ENCODE measurements at regions not wholly inside any gene's neighbourhood (a gene's known extent, or its start where the extent isn't known, plus 50 kb on each side); places are given as distances from the start of the nearest gene placed in this dataset.

GRCh38 chr3:186464424-186465093 lies 79.6 kb downstream of the CRYGS start:
- Histone ChIP-seq H3K4me1 (peaks cover 4% of the 10 kb centered on the region), H3K4me3 (no peak overlapping the region), H3K27ac (no peak overlapping the region), H3K9me3 (no peaks in the 10 kb centered on the region), H3K27me3 (no peaks in the 10 kb centered on the region), H3K36me3 (ENCODE audit: low read depth, missing control alignments) (no peaks in the 10 kb centered on the region)
- intact Hi-C loops (cut with DNase I; ENCODE audit: low total_unique reads) = no loop called here
- no peak for TF ChIP-seq POLR2A (IDR thresholded peaks at IDR 0.05)
- TF ChIP-seq, protein P1, sequence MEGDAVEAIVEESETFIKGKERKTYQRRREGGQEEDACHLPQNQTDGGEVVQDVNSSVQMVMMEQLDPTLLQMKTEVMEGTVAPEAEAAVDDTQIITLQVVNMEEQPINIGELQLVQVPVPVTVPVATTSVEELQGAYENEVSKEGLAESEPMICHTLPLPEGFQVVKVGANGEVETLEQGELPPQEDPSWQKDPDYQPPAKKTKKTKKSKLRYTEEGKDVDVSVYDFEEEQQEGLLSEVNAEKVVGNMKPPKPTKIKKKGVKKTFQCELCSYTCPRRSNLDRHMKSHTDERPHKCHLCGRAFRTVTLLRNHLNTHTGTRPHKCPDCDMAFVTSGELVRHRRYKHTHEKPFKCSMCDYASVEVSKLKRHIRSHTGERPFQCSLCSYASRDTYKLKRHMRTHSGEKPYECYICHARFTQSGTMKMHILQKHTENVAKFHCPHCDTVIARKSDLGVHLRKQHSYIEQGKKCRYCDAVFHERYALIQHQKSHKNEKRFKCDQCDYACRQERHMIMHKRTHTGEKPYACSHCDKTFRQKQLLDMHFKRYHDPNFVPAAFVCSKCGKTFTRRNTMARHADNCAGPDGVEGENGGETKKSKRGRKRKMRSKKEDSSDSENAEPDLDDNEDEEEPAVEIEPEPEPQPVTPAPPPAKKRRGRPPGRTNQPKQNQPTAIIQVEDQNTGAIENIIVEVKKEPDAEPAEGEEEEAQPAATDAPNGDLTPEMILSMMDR (IDR thresholded peaks at IDR 0.05) = no peak
- WGBS, 2 donors = 85 to 93% methylated on average over 3 of the region's 3 CpGs
- DNase-seq = no peak

- Histone ChIP-seq H3K27me3 (no peaks in the 10 kb centered on the region), H3K9me3 (no peaks in the 10 kb centered on the region), H3K4me3 (no peak overlapping the region), H3K36me3 (ENCODE audit: low read depth, missing control alignments) (no peaks in the 10 kb centered on the region), H3K4me1 (no peaks in the 10 kb centered on the region), H3K27ac (no peak overlapping the region)
- intact Hi-C loops (cut with DNase I; ENCODE audit: low total_unique reads) = no loop called here
- TF ChIP-seq, protein P1 (IDR thresholded peaks at IDR 0.05) = no peak
- WGBS, 2 donors = 77% methylated on average over 1 of the region's 1 CpG
- no peak for DNase-seq
Measured at GRCh38 chr3:186461141-186461540, 83.0 kb downstream of the CRYGS start.

DNA sequence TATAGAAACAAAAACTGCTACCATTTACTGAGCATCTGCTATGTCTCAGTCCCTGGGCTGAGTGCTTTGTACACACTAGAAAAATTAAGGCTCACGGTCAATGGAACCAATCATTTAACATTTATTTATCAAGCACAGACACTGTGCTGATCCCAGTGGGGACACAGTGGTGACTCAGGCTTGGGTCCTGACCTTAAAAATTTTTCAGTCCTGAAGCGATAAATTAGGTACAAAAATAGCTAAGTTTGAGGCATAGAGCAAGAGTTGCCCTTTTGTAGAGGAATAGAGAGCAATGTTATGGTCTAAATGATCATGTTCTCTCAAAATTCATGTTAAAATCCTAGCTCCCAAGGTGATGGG lies 85.1 kb downstream of the CRYGS start:
- H3K36me3 ChIP-seq (ENCODE audit: low read depth, missing control alignments) = no peaks in the 10 kb centered on the region
- 62 to 84% methylated on average over 2 of the region's 2 CpGs for WGBS, 2 donors
- H3K27me3 ChIP-seq = no peaks in the 10 kb centered on the region
- H3K9me3 ChIP-seq = no peaks in the 10 kb centered on the region
- no peak for DNase-seq
- TF ChIP-seq, protein P1 (IDR thresholded peaks at IDR 0.05) = no peak
- no peak for TF ChIP-seq POLR2A (IDR thresholded peaks at IDR 0.05)
- no peak overlapping the region for H3K27ac ChIP-seq
- no peaks in the 10 kb centered on the region for H3K4me1 ChIP-seq
- no peak overlapping the region for H3K4me3 ChIP-seq
- intact Hi-C loops (cut with DNase I; ENCODE audit: low total_unique reads) = no loop called here

DNA sequence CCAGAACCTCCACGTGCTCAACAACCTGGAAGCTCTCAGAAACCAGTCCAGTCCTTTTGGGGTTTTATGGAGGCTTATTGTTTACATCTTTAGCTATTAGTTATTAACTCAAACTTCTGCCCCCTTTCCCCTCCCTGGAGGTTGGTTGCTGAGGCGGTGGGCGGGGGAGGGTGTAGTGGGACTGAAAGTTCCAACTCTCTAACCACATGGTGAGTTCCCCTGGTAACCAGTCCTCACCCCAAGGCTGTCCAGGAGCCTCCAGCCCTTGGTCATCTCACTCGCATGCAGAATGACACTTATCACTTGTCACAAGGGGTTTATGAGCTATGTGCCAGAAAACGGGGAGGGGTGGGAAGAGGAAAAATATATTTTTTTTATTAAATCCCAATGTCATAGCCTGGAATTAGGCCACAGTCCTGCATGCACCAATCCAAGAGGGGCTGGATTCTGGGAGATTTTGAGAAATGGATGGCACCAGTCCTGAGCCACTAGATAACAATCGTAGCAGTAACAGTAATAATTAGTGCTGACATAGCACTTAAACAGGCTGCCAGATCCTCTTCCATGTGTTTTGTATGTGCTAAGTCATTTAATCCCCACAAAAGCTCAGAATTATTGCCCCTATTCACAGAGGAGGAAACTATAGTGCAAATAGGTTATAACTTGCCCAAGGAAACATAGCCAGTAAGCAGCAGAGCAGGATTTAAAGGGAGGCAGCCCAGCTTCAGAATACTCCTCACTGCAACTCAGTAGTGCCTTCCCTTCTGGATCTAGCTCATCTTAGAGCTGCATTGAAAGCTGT lies 85.7 kb downstream of the CRYGS start:
- no peak for DNase-seq
- intact Hi-C loops (cut with DNase I; ENCODE audit: low total_unique reads) = no loop called here
- no peak overlapping the region for H3K27ac ChIP-seq
- no peaks in the 10 kb centered on the region for H3K9me3 ChIP-seq
- WGBS, 2 donors = 70 to 84% methylated on average over 6 of the region's 6 CpGs
- H3K27me3 ChIP-seq = no peaks in the 10 kb centered on the region
- H3K4me3 ChIP-seq = no peak overlapping the region
- no peaks in the 10 kb centered on the region for H3K36me3 ChIP-seq (ENCODE audit: low read depth, missing control alignments)
- no peaks in the 10 kb centered on the region for H3K4me1 ChIP-seq
- no peak for TF ChIP-seq POLR2A (IDR thresholded peaks at IDR 0.05)
- TF ChIP-seq, protein P1 (IDR thresholded peaks at IDR 0.05) = no peak

Data from testis (tissue), 2 donors.